MM.1S (cell line): ENCODE measurements at regions not wholly inside any gene's neighbourhood (a gene's known extent, or its start where the extent isn't known, plus 50 kb on each side); places are given as distances from the start of the nearest gene placed in this dataset.

Source experiments
- EZH2 ChIP-seq: fragments of 300-600 bp; sonication (generic); optimal IDR thresholded peaks from 2 replicates; pipeline ENCODE3; 2017; ENCODE audit warnings: low read depth, mild to moderate bottlenecking, antibody characterized with exemption, low read length, mixed read lengths
- EZH2phosphoT487 ChIP-seq: fragments of 300-600 bp; sonication (generic); IDR thresholded peaks from 2 replicates; pipeline ENCODE4 v1.6.1; 2018; ENCODE audit warnings: antibody characterized with exemption, low read length
- TF ChIP-seq, protein P1 (sequence below): fragments of 300-600 bp; sonication (generic); IDR thresholded peaks from 2 replicates; pipeline ENCODE4 v1.5.1; 2016; ENCODE audit warnings: antibody characterized with exemption, low read length, mixed read lengths

DNA sequence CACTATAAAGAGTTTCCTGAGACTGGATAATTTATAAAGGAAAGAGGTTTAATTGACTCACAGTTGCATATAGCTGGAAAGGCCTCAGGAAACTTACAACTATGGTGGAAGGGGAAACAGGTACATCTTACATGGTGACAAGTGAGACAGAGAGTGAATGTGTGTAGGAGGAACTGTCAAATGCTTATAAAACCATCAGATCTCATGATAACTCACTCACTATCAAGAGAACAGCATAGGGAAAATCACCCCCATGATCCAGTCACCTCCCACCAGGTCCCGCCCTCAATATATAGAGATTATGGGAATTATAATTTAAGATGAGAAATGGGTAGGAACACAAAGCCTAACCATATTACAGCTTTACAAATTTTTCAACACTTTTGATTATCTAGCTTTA lies 266.0 kb downstream of the DTHD1 start:
- TF ChIP-seq, protein P1, sequence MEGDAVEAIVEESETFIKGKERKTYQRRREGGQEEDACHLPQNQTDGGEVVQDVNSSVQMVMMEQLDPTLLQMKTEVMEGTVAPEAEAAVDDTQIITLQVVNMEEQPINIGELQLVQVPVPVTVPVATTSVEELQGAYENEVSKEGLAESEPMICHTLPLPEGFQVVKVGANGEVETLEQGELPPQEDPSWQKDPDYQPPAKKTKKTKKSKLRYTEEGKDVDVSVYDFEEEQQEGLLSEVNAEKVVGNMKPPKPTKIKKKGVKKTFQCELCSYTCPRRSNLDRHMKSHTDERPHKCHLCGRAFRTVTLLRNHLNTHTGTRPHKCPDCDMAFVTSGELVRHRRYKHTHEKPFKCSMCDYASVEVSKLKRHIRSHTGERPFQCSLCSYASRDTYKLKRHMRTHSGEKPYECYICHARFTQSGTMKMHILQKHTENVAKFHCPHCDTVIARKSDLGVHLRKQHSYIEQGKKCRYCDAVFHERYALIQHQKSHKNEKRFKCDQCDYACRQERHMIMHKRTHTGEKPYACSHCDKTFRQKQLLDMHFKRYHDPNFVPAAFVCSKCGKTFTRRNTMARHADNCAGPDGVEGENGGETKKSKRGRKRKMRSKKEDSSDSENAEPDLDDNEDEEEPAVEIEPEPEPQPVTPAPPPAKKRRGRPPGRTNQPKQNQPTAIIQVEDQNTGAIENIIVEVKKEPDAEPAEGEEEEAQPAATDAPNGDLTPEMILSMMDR: no peak
- TF ChIP-seq EZH2 (no peak), EZH2phosphoT487 (no peak)
